ENCODE measurements at regions not wholly inside any gene's neighbourhood (a gene's known extent, or its start where the extent isn't known, plus 50 kb on each side); places are given as distances from the start of the nearest gene placed in this dataset.
"Not testable (repeated sequence)": the region's sequence is repeated elsewhere in the genome, so short reads cannot be mapped to it uniquely, and the experiment has no call there.

- TF ChIP-seq CTCF (conservative IDR thresholded peaks at IDR 0.05; ENCODE audit: low read depth, low read length); EZH2 (IDR thresholded peaks at IDR 0.05; ENCODE audit: borderline replicate concordance, low read depth, low read length, poor library complexity, severe bottlenecking): not testable (repeated sequence)
Observed at GRCh38 chr12:131645557-131645956, 65.3 kb upstream of the SFSWAP start.
